ENCODE measurements at regions not wholly inside any gene's neighbourhood (a gene's known extent, or its start where the extent isn't known, plus 50 kb on each side); places are given as distances from the start of the nearest gene placed in this dataset.

GRCh38 chr4:56235011-56235410, 152.3 kb downstream of the AASDH start:
- Mint-ChIP-seq H3K27ac (no peak overlapping the region), H3K9me3 (no peaks in the 10 kb centered on the region), H3K4me3 (no peak overlapping the region), H3K36me3 (ENCODE audit: low read depth) (no peaks in the 10 kb centered on the region), H3K4me1 (ENCODE audit: low read depth) (no peaks in the 10 kb centered on the region), H3K27me3 (ENCODE audit: insufficient read depth) (peaks cover 2% of the 10 kb centered on the region)
- DNase-seq (ENCODE audit: low spot score), result no peak
- intact Hi-C loops (cut with micrococcal nuclease), result no loop called here

GRCh38 chr4:56234098-56234497, 153.2 kb downstream of the AASDH start:
- Mint-ChIP-seq H3K27me3 (ENCODE audit: insufficient read depth) (peaks cover 2% of the 10 kb centered on the region), H3K27ac (no peak overlapping the region), H3K4me1 (ENCODE audit: low read depth) (no peaks in the 10 kb centered on the region), H3K9me3 (no peaks in the 10 kb centered on the region), H3K36me3 (ENCODE audit: low read depth) (no peaks in the 10 kb centered on the region), H3K4me3 (no peak overlapping the region)
- intact Hi-C loops (cut with micrococcal nuclease), result no loop called here
- DNase-seq (ENCODE audit: low spot score), result no peak

GRCh38 chr4:56231410-56231809, 155.9 kb downstream of the AASDH start:
- Mint-ChIP-seq H3K4me1 (ENCODE audit: low read depth) (no peaks in the 10 kb centered on the region), H3K27ac (no peak overlapping the region), H3K4me3 (no peak overlapping the region), H3K27me3 (ENCODE audit: insufficient read depth) (peaks cover 4% of the 10 kb centered on the region), H3K36me3 (ENCODE audit: low read depth) (no peaks in the 10 kb centered on the region), H3K9me3 (no peaks in the 10 kb centered on the region)
- intact Hi-C loops (cut with micrococcal nuclease), result no loop called here
- DNase-seq (ENCODE audit: low spot score), result no peak

GRCh38 chr4:56229947-56230346, 157.3 kb downstream of the AASDH start:
- no peaks in the 10 kb centered on the region for H3K4me1 Mint-ChIP-seq (ENCODE audit: low read depth)
- no peaks in the 10 kb centered on the region for H3K36me3 Mint-ChIP-seq (ENCODE audit: low read depth)
- intact Hi-C loops (cut with micrococcal nuclease), result no loop called here
- H3K4me3 Mint-ChIP-seq, result no peak overlapping the region
- no peaks in the 10 kb centered on the region for H3K9me3 Mint-ChIP-seq
- no peak overlapping the region for H3K27ac Mint-ChIP-seq
- H3K27me3 Mint-ChIP-seq (ENCODE audit: insufficient read depth), result peaks cover 4% of the 10 kb centered on the region
- no peak for DNase-seq (ENCODE audit: low spot score)

- intact Hi-C loops (cut with micrococcal nuclease), result no loop called here
- no peak for DNase-seq (ENCODE audit: low spot score)
- H3K9me3 Mint-ChIP-seq, result no peaks in the 10 kb centered on the region
- no peak overlapping the region for H3K27ac Mint-ChIP-seq
- H3K4me3 Mint-ChIP-seq, result no peak overlapping the region
- H3K27me3 Mint-ChIP-seq (ENCODE audit: insufficient read depth), result peaks cover 4% of the 10 kb centered on the region
- no peaks in the 10 kb centered on the region for H3K4me1 Mint-ChIP-seq (ENCODE audit: low read depth)
- H3K36me3 Mint-ChIP-seq (ENCODE audit: low read depth), result no peaks in the 10 kb centered on the region
These were observed 159.9 kb downstream of the AASDH start for GRCh38 chr4:56227301-56227835.

GRCh38 chr4:56226579-56226978, 160.7 kb downstream of the AASDH start:
- intact Hi-C loops (cut with micrococcal nuclease), result no loop called here
- Mint-ChIP-seq H3K27me3 (ENCODE audit: insufficient read depth) (peaks cover 2% of the 10 kb centered on the region), H3K27ac (no peak overlapping the region), H3K4me3 (no peak overlapping the region), H3K36me3 (ENCODE audit: low read depth) (no peaks in the 10 kb centered on the region), H3K9me3 (no peaks in the 10 kb centered on the region), H3K4me1 (ENCODE audit: low read depth) (no peaks in the 10 kb centered on the region)
- no peak for DNase-seq (ENCODE audit: low spot score)

- no peak overlapping the region for H3K27ac Mint-ChIP-seq
- no peaks in the 10 kb centered on the region for H3K9me3 Mint-ChIP-seq
- H3K27me3 Mint-ChIP-seq (ENCODE audit: insufficient read depth), result peaks cover 2% of the 10 kb centered on the region
- H3K4me1 Mint-ChIP-seq (ENCODE audit: low read depth), result no peaks in the 10 kb centered on the region
- H3K36me3 Mint-ChIP-seq (ENCODE audit: low read depth), result no peaks in the 10 kb centered on the region
- no peak overlapping the region for H3K4me3 Mint-ChIP-seq
- DNase-seq (ENCODE audit: low spot score), result no peak
- intact Hi-C loops (cut with micrococcal nuclease), result no loop called here
These were observed 162.7 kb downstream of the AASDH start for GRCh38 chr4:56224641-56225040.

GRCh38 chr4:56222514-56222913, 164.8 kb downstream of the AASDH start:
- H3K36me3 Mint-ChIP-seq (ENCODE audit: low read depth), result no peaks in the 10 kb centered on the region
- peaks cover 4% of the 10 kb centered on the region for H3K27me3 Mint-ChIP-seq (ENCODE audit: insufficient read depth)

GRCh38 chr4:56220261-56220660, 167.0 kb downstream of the AASDH start:
- Mint-ChIP-seq H3K4me1 (ENCODE audit: low read depth) (no peaks in the 10 kb centered on the region), H3K36me3 (ENCODE audit: low read depth) (no peaks in the 10 kb centered on the region), H3K27me3 (ENCODE audit: insufficient read depth) (peaks cover 2% of the 10 kb centered on the region), H3K9me3 (no peaks in the 10 kb centered on the region), H3K4me3 (no peak overlapping the region), H3K27ac (no peak overlapping the region)
- intact Hi-C loops (cut with micrococcal nuclease), result no loop called here
- no peak for DNase-seq (ENCODE audit: low spot score)

More at GRCh38 chr4:56222514-56222913, 164.8 kb downstream of the AASDH start:
- no peak overlapping the region for H3K27ac Mint-ChIP-seq
- no peak for DNase-seq (ENCODE audit: low spot score)
- no peaks in the 10 kb centered on the region for H3K4me1 Mint-ChIP-seq (ENCODE audit: low read depth)
- H3K4me3 Mint-ChIP-seq, result no peak overlapping the region
- H3K9me3 Mint-ChIP-seq, result no peaks in the 10 kb centered on the region
- intact Hi-C loops (cut with micrococcal nuclease), result no loop called here

- H3K4me1 Mint-ChIP-seq (ENCODE audit: low read depth), result no peaks in the 10 kb centered on the region
- H3K27ac Mint-ChIP-seq, result no peak overlapping the region
- intact Hi-C loops (cut with micrococcal nuclease), result no loop called here
- peaks cover 2% of the 10 kb centered on the region for H3K27me3 Mint-ChIP-seq (ENCODE audit: insufficient read depth)
- no peak overlapping the region for H3K4me3 Mint-ChIP-seq
- no peaks in the 10 kb centered on the region for H3K36me3 Mint-ChIP-seq (ENCODE audit: low read depth)
- no peaks in the 10 kb centered on the region for H3K9me3 Mint-ChIP-seq
- no peak for DNase-seq (ENCODE audit: low spot score)
These were observed 167.8 kb downstream of the AASDH start for GRCh38 chr4:56219447-56219846.

- DNase-seq (ENCODE audit: low spot score), result no peak
- no peak overlapping the region for H3K4me3 Mint-ChIP-seq
- no peaks in the 10 kb centered on the region for H3K9me3 Mint-ChIP-seq
- intact Hi-C loops (cut with micrococcal nuclease), result no loop called here
- peaks cover 2% of the 10 kb centered on the region for H3K27me3 Mint-ChIP-seq (ENCODE audit: insufficient read depth)
- H3K4me1 Mint-ChIP-seq (ENCODE audit: low read depth), result no peaks in the 10 kb centered on the region
- no peak overlapping the region for H3K27ac Mint-ChIP-seq
- no peaks in the 10 kb centered on the region for H3K36me3 Mint-ChIP-seq (ENCODE audit: low read depth)
These were observed 168.9 kb downstream of the AASDH start for GRCh38 chr4:56218230-56218895.

- no peak for DNase-seq (ENCODE audit: low spot score)
- Mint-ChIP-seq H3K4me1 (ENCODE audit: low read depth) (no peaks in the 10 kb centered on the region), H3K4me3 (no peak overlapping the region), H3K36me3 (ENCODE audit: low read depth) (no peaks in the 10 kb centered on the region), H3K27ac (no peak overlapping the region), H3K27me3 (ENCODE audit: insufficient read depth) (peaks cover 2% of the 10 kb centered on the region), H3K9me3 (no peaks in the 10 kb centered on the region)
- intact Hi-C loops (cut with micrococcal nuclease), result no loop called here
These were observed 169.9 kb downstream of the AASDH start for GRCh38 chr4:56217343-56217890.

- intact Hi-C loops (cut with micrococcal nuclease), result no loop called here
- Mint-ChIP-seq H3K36me3 (ENCODE audit: low read depth) (peaks cover 2% of the 10 kb centered on the region), H3K4me1 (ENCODE audit: low read depth) (no peaks in the 10 kb centered on the region), H3K9me3 (peaks cover 8% of the 10 kb centered on the region), H3K27ac (no peak overlapping the region), H3K27me3 (ENCODE audit: insufficient read depth) (peaks cover 2% of the 10 kb centered on the region), H3K4me3 (no peak overlapping the region)
- DNase-seq (ENCODE audit: low spot score), result no peak
These were observed 171.4 kb downstream of the AASDH start for GRCh38 chr4:56215901-56216300.
